Ishikawa (cell line): ENCODE measurements at regions not wholly inside any gene's neighbourhood (a gene's known extent, or its start where the extent isn't known, plus 50 kb on each side); places are given as distances from the start of the nearest gene placed in this dataset.

ENCODE experiments used
- CEBPB ChIP-seq: IDR thresholded peaks from 2 replicates; pipeline ENCODE4 v1.6.1; 2012
- CREB1 ChIP-seq: IDR thresholded peaks from 2 replicates; pipeline ENCODE4 v1.6.1; 2012; ENCODE audit warnings: low read depth
- EGR1 ChIP-seq: IDR thresholded peaks from 2 replicates; pipeline ENCODE4 v1.6.1; 2012
- EP300 ChIP-seq: IDR thresholded peaks from 2 replicates; pipeline ENCODE4 v1.6.1; 2012; ENCODE audit warnings: borderline replicate concordance
- FOXM1 ChIP-seq: IDR thresholded peaks from 2 replicates; pipeline ENCODE4 v1.6.1; 2012; ENCODE audit warnings: low read depth, borderline replicate concordance
- MAX ChIP-seq: IDR thresholded peaks from 2 replicates; pipeline ENCODE4 v1.6.1; 2012
- NFIC ChIP-seq: IDR thresholded peaks from 2 replicates; pipeline ENCODE4 v1.6.1; 2012
- RAD21 ChIP-seq: IDR thresholded peaks from 2 replicates; pipeline ENCODE4 v1.6.1; 2012; ENCODE audit warnings: low read depth
- REST ChIP-seq: IDR thresholded peaks from 2 replicates; pipeline ENCODE4 v1.6.1; 2012; ENCODE audit warnings: low read depth, mild to moderate bottlenecking
- TAF1 ChIP-seq: IDR thresholded peaks from 2 replicates; pipeline ENCODE4 v1.6.1; 2012; ENCODE audit warnings: low read depth, mild to moderate bottlenecking
- TCF12 ChIP-seq: IDR thresholded peaks from 2 replicates; pipeline ENCODE4 v1.6.1; 2012; ENCODE audit warnings: low read depth
- TEAD4 ChIP-seq: IDR thresholded peaks from 2 replicates; pipeline ENCODE4 v1.6.1; 2012
- USF1 ChIP-seq: IDR thresholded peaks from 2 replicates; pipeline ENCODE4 v1.6.1; 2012

GRCh38 chr5:68845131-68845530, 248.7 kb upstream of the SLC30A5 start:
- no peak for TF ChIP-seq MAX
- no peak for TF ChIP-seq TCF12
- TF ChIP-seq EP300 = no peak
- no peak for TF ChIP-seq NFIC
- TF ChIP-seq CREB1 = no peak
- no peak for TF ChIP-seq REST
- no peak for TF ChIP-seq TAF1
- no peak for TF ChIP-seq CEBPB
- no peak for TF ChIP-seq RAD21
- TF ChIP-seq EGR1 = no peak
- TF ChIP-seq TEAD4 = no peak
- no peak for TF ChIP-seq USF1
- no peak for TF ChIP-seq FOXM1
